CD4-positive, CD25-positive, alpha-beta regulatory T cell (primary cell): ENCODE measurements at regions not wholly inside any gene's neighbourhood (a gene's known extent, or its start where the extent isn't known, plus 50 kb on each side); places are given as distances from the start of the nearest gene placed in this dataset.

Experiments used
- ATAC-seq, 2 donors: fragments of 150-1000 bp; cut with Tn5 transposase; one replicate each; pipeline ENCODE4 v1.10.0; 2021; ENCODE audit warnings: low read depth in 2 of 2, moderate number of reproducible peaks in 2 of 2, moderate library complexity in 1 of 2
- DNase-seq, 3 donors: peaks; one replicate each; pipeline versions ENCODE4 v3.0.0 to v3.0.0-alpha.2; 2012 to 2022; ENCODE audit warnings: mixed read lengths in 1 of 3
- H3K27ac ChIP-seq: one replicate; pipeline ENCODE4 v1.7.0; 2013; ENCODE audit warnings: mild to moderate bottlenecking, low read length; ENCODE audit not compliant: insufficient read depth, poor library complexity, severe bottlenecking
- H3K27me3 ChIP-seq: one replicate; pipeline ENCODE4 v1.7.0; 2013; ENCODE audit warnings: low read length; ENCODE audit not compliant: control insufficient read depth, insufficient read depth
- H3K36me3 ChIP-seq: one replicate; pipeline ENCODE4 v1.7.0; 2013; ENCODE audit warnings: mild to moderate bottlenecking, low read length, moderate library complexity; ENCODE audit not compliant: control insufficient read depth, insufficient read depth
- H3K4me1 ChIP-seq: 2 replicates; pipeline ENCODE4 v1.7.0; 2013; ENCODE audit warnings: mild to moderate bottlenecking, low read length; ENCODE audit not compliant: insufficient read depth, control insufficient read depth, poor library complexity, severe bottlenecking
- H3K4me3 ChIP-seq: one replicate; pipeline ENCODE4 v1.7.0; 2013; ENCODE audit warnings: low read depth, mild to moderate bottlenecking, low read length, moderate library complexity
- H3K9me3 ChIP-seq, 2 experiments: 1 replicate in 1 of 2; 2 replicates in 1 of 2; pipeline ENCODE4 v1.7.0; 2013; ENCODE audit warnings: low read length in 2 of 2, mild to moderate bottlenecking in 1 of 2, moderate library complexity in 1 of 2; ENCODE audit not compliant: control insufficient read depth in 2 of 2
- H3K27ac Mint-ChIP-seq, 3 donors: one replicate each; pipeline ENCODE4 v1.8.0; 2020 to 2022; ENCODE audit warnings: mild to moderate bottlenecking in 3 of 3, mixed read lengths in 3 of 3, moderate library complexity in 2 of 3
- H3K27me3 Mint-ChIP-seq: one replicate; pipeline ENCODE4 v1.8.0; 2022; ENCODE audit warnings: mild to moderate bottlenecking, mixed read lengths
- H3K36me3 Mint-ChIP-seq: one replicate; pipeline ENCODE4 v1.8.0; 2020; ENCODE audit warnings: mixed read lengths
- H3K4me1 Mint-ChIP-seq, 4 donors: one replicate each; pipeline ENCODE4 v1.8.0; 2020 to 2022; ENCODE audit warnings: mixed read lengths in 4 of 4, mild to moderate bottlenecking in 1 of 4
- H3K4me3 Mint-ChIP-seq, 4 donors: one replicate each; pipeline ENCODE4 v1.8.0; 2020 to 2022; ENCODE audit warnings: mild to moderate bottlenecking in 4 of 4, mixed read lengths in 4 of 4, moderate library complexity in 3 of 4
- H3K9me3 Mint-ChIP-seq, 7 donors: one replicate each; pipeline ENCODE4 v1.8.0; 2020 to 2022; ENCODE audit warnings: mixed read lengths in 7 of 7, mild to moderate bottlenecking in 3 of 7, moderate library complexity in 2 of 7

DNA sequence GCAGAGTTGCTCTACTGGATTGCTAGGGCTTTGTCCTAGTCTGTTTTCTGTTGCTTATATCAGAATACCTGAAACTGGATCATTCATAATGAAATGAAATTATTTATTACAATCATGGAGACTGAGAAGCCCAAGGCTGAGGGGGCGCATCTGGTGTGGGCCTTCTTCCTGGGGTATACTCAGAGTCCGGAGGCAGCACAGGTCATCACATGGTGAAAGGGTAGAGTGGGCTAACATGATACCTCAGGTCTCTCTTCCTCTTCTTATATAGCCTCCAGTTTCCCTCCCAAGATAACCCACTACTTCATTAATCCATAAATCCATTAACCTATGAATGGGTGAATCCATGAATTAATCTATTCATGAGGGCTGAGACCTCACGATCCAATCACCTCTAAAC is 667.6 kb upstream of the NCAM2 start:
- DNase-seq: no peak
- H3K4me1 Mint-ChIP-seq: no peaks in the 10 kb centered on the region
- Histone ChIP-seq H3K36me3 (no peaks in the 10 kb centered on the region), H3K27me3 (no peaks in the 10 kb centered on the region), H3K4me3 (no peak overlapping the region), H3K4me1 (no peaks in the 10 kb centered on the region), H3K27ac (no peak overlapping the region), H3K9me3 (peaks cover 2 to 21% of the 10 kb centered on the region in 2 experiments)
- H3K9me3 Mint-ChIP-seq: peaks cover 1 to 29% (median 6%) of the 10 kb centered on the region in 7 donors
- no peak for ATAC-seq
- no peak overlapping the region for H3K4me3 Mint-ChIP-seq
- H3K36me3 Mint-ChIP-seq: no peaks in the 10 kb centered on the region
- no peaks in the 10 kb centered on the region for H3K27me3 Mint-ChIP-seq
- no peak overlapping the region for H3K27ac Mint-ChIP-seq

- Mint-ChIP-seq H3K36me3 (no peaks in the 10 kb centered on the region), H3K4me3 (no peak overlapping the region), H3K4me1 (no peaks in the 10 kb centered on the region), H3K27ac (peak overlapping the region in 1 of 3 donors; percentile 52), H3K27me3 (no peaks in the 10 kb centered on the region), H3K9me3 (peaks cover 1 to 14% (median 5%) of the 10 kb centered on the region in 7 donors)
- H3K9me3 ChIP-seq: peaks cover 2 to 12% of the 10 kb centered on the region in 2 experiments
- H3K4me1 ChIP-seq: no peaks in the 10 kb centered on the region
- ATAC-seq (no peak), DNase-seq (no peak)
- H3K4me3 ChIP-seq: no peak overlapping the region
- no peaks in the 10 kb centered on the region for H3K27me3 ChIP-seq
- no peaks in the 10 kb centered on the region for H3K36me3 ChIP-seq
- H3K27ac ChIP-seq: no peak overlapping the region
These were observed 663.6 kb upstream of the NCAM2 start for GRCh38 chr21:20334585-20334984.

GRCh38 chr21:20341431-20341830 is 656.8 kb upstream of the NCAM2 start:
- H3K36me3 Mint-ChIP-seq: no peaks in the 10 kb centered on the region
- no peaks in the 10 kb centered on the region for H3K27me3 ChIP-seq
- no peaks in the 10 kb centered on the region for H3K4me1 ChIP-seq
- H3K27me3 Mint-ChIP-seq: no peaks in the 10 kb centered on the region
- no peak overlapping the region for H3K27ac ChIP-seq
- peaks cover 0 to 20% (median 11%) of the 10 kb centered on the region in 7 donors for H3K9me3 Mint-ChIP-seq
- H3K27ac Mint-ChIP-seq: no peak overlapping the region
- H3K4me3 ChIP-seq: no peak overlapping the region
- no peak overlapping the region for H3K4me3 Mint-ChIP-seq
- ATAC-seq: no peak
- H3K9me3 ChIP-seq: no peaks in the 10 kb centered on the region
- DNase-seq: no peak
- H3K4me1 Mint-ChIP-seq: no peaks in the 10 kb centered on the region
- H3K36me3 ChIP-seq: no peaks in the 10 kb centered on the region

DNA sequence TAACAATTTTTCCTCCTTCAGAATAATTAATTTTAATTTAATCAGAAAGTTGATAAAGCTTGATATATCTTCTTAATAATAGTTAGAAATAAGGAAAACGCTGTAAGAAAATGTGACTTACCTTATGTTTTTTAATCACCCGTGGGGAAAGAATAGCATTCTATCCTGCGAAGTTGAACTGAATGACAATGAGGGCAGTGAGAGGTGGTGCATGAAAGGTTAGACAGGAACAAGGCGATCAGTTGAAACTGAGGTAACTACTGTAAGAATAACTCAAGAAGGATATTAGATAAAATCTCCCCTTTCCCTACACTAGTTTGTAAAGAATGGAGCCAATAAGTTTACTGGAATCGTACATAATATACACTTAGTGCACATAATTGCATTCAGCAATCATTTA is 655.0 kb upstream of the NCAM2 start:
- no peak overlapping the region for H3K4me3 Mint-ChIP-seq
- H3K27me3 ChIP-seq: no peaks in the 10 kb centered on the region
- H3K9me3 Mint-ChIP-seq: peaks cover 6 to 28% (median 11%) of the 10 kb centered on the region in 7 donors
- DNase-seq (no peak), ATAC-seq (no peak)
- no peaks in the 10 kb centered on the region for H3K4me1 Mint-ChIP-seq
- H3K27ac Mint-ChIP-seq: no peak overlapping the region
- H3K9me3 ChIP-seq: peaks cover 0 to 8% of the 10 kb centered on the region in 2 experiments
- H3K36me3 Mint-ChIP-seq: no peaks in the 10 kb centered on the region
- no peak overlapping the region for H3K4me3 ChIP-seq
- H3K36me3 ChIP-seq: no peaks in the 10 kb centered on the region
- no peaks in the 10 kb centered on the region for H3K4me1 ChIP-seq
- no peak overlapping the region for H3K27ac ChIP-seq
- no peaks in the 10 kb centered on the region for H3K27me3 Mint-ChIP-seq

DNA sequence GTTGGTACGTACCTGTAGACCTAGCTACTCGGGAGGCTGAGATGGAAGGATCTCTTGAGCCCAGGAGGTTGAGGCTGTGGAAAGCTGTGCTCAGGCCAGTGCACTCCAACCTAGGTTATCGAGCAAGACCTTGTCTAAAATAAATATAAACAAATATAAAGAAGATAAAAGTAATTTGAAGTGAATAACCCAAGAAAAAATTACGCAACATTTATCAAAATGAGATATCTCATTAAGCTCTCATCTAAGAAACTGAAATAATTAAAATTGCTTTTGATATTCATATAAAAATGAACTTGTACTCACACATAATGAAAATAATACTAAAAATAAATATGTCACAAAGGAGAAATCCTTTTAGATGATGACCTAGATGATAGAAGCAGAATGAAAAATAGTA is 647.1 kb upstream of the NCAM2 start:
- no peak overlapping the region for H3K4me3 ChIP-seq
- Mint-ChIP-seq H3K27me3 (no peaks in the 10 kb centered on the region), H3K4me3 (no peak overlapping the region), H3K27ac (no peak overlapping the region), H3K9me3 (peaks cover 6 to 41% (median 13%) of the 10 kb centered on the region in 7 donors), H3K36me3 (no peaks in the 10 kb centered on the region), H3K4me1 (no peaks in the 10 kb centered on the region)
- no peak overlapping the region for H3K27ac ChIP-seq
- ATAC-seq (no peak), DNase-seq (no peak)
- H3K36me3 ChIP-seq: no peaks in the 10 kb centered on the region
- no peaks in the 10 kb centered on the region for H3K4me1 ChIP-seq
- peaks cover 10 to 19% of the 10 kb centered on the region in 2 experiments for H3K9me3 ChIP-seq
- no peaks in the 10 kb centered on the region for H3K27me3 ChIP-seq

DNA sequence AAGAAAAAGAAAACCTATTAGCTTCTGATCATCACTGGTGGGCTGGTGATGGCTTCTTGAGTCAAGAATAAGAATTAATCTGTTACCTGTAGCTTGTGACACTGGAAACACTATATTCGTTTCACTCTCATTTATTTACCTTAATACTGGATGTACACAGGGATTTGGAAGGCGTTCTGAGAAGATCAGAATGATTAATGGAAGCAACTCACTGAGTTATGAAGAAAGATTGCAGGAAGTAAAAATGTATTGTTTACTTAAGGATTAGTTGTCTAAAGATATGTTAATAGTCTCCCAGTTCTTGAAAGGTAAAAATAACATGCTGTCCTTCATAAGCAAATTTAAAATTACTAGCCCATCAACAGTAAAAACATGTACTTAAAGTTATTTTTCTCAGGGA is 644.9 kb upstream of the NCAM2 start:
- Histone ChIP-seq H3K27me3 (no peaks in the 10 kb centered on the region), H3K4me1 (no peaks in the 10 kb centered on the region), H3K27ac (no peak overlapping the region), H3K9me3 (peaks cover 10 to 12% of the 10 kb centered on the region in 2 experiments), H3K36me3 (no peaks in the 10 kb centered on the region), H3K4me3 (no peak overlapping the region)
- no peaks in the 10 kb centered on the region for H3K4me1 Mint-ChIP-seq
- no peak overlapping the region for H3K27ac Mint-ChIP-seq
- no peak overlapping the region for H3K4me3 Mint-ChIP-seq
- peaks cover 0 to 35% (median 10%) of the 10 kb centered on the region in 7 donors for H3K9me3 Mint-ChIP-seq
- ATAC-seq (no peak), DNase-seq (no peak)
- no peaks in the 10 kb centered on the region for H3K36me3 Mint-ChIP-seq
- H3K27me3 Mint-ChIP-seq: no peaks in the 10 kb centered on the region

- H3K27me3 ChIP-seq: no peaks in the 10 kb centered on the region
These were observed 625.2 kb upstream of the NCAM2 start for GRCh38 chr21:20373031-20373430.

DNA sequence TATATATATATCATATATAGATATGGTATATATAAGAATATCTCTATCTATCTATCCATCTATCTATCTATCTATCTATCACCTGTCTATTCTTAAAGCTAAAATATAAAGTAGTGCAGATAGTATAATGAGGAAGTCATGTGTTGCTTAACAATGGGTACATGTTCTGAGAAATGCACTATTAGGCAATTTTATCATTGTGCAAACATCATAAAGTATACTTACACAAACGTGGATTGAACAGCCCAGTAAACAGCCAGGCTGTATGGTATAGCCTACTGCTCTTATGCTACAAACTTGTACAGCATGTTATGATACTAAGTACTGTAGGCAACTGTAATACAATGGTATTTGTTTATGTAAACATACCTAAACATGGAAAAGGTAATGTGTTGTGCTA is 621.0 kb upstream of the NCAM2 start:
- peaks cover 2 to 23% (median 7%) of the 10 kb centered on the region in 7 donors for H3K9me3 Mint-ChIP-seq
- H3K4me3 ChIP-seq: no peak overlapping the region
- H3K27me3 Mint-ChIP-seq: no peaks in the 10 kb centered on the region
- no peak overlapping the region for H3K27ac ChIP-seq
- no peak overlapping the region for H3K27ac Mint-ChIP-seq
- no peak for ATAC-seq
- H3K4me3 Mint-ChIP-seq: no peak overlapping the region
- H3K36me3 Mint-ChIP-seq: no peaks in the 10 kb centered on the region
- H3K9me3 ChIP-seq: peaks cover 0 to 4% of the 10 kb centered on the region in 2 experiments
- no peaks in the 10 kb centered on the region for H3K4me1 Mint-ChIP-seq
- H3K4me1 ChIP-seq: no peaks in the 10 kb centered on the region
- H3K27me3 ChIP-seq: no peaks in the 10 kb centered on the region
- H3K36me3 ChIP-seq: no peaks in the 10 kb centered on the region
- DNase-seq: no peak

More at GRCh38 chr21:20373031-20373430, 625.2 kb upstream of the NCAM2 start:
- ATAC-seq (no peak), DNase-seq (no peak)
- Histone ChIP-seq H3K36me3 (no peaks in the 10 kb centered on the region), H3K9me3 (peaks cover 4 to 9% of the 10 kb centered on the region in 2 experiments), H3K4me1 (no peaks in the 10 kb centered on the region), H3K4me3 (no peak overlapping the region), H3K27ac (no peak overlapping the region)
- H3K4me3 Mint-ChIP-seq: no peak overlapping the region
- H3K27me3 Mint-ChIP-seq: no peaks in the 10 kb centered on the region
- H3K4me1 Mint-ChIP-seq: no peaks in the 10 kb centered on the region
- no peak overlapping the region for H3K27ac Mint-ChIP-seq
- no peaks in the 10 kb centered on the region for H3K36me3 Mint-ChIP-seq
- peaks cover 0 to 19% (median 11%) of the 10 kb centered on the region in 7 donors for H3K9me3 Mint-ChIP-seq
